Panc1 (cell line): ENCODE measurements at regions not wholly inside any gene's neighbourhood (a gene's known extent, or its start where the extent isn't known, plus 50 kb on each side); places are given as distances from the start of the nearest gene placed in this dataset.

Source experiments
- ATAC-seq: fragments of 200-7000 bp; cut with Tn5 transposase; 2 replicates; pipeline ENCODE4 v1.9.1; 2020; ENCODE audit warnings: mild to moderate bottlenecking, moderate library complexity
- BruUV-seq: library from RNA; stranded (reverse); fragments of 400-500 nt; replicated peaks from 2 replicates; lab custom pipeline; 2021; lab: Mats Ljungman, UMichigan
- CTCF ChIA-PET: fragments of 300-600 bp; sonication (Branson Sonifier 250); formaldehyde crosslinking; loops from one replicate; lab custom pipeline; 2022; ENCODE audit warnings: antibody characterized with exemption; lab: Charles Lee
- POLR2A ChIA-PET: fragments of 300-600 bp; sonication (Branson Sonifier 250); formaldehyde crosslinking; loops from one replicate; lab custom pipeline; 2022; ENCODE audit warnings: antibody characterized with exemption; lab: Charles Lee
- DNase-seq: peaks from one replicate; pipeline ENCODE4 v3.0.0-alpha.2; 2010; ENCODE audit warnings: low read depth, low spot score
- H3K27ac ChIP-seq: 2 replicates; pipeline ENCODE4 v1.5.1; 2011; ENCODE audit warnings: mild to moderate bottlenecking, low read length, inconsistent platforms
- H3K27me3 ChIP-seq: fragments of 200-500 bp; sonication (Bioruptor generic); 2 replicates; pipeline ENCODE4 v1.6.0; 2014; ENCODE audit warnings: low read length, inconsistent platforms; ENCODE audit not compliant: control insufficient read depth, insufficient read depth
- H3K36me3 ChIP-seq: fragments of 200-500 bp; sonication (Bioruptor generic); 2 replicates; pipeline ENCODE4 v1.5.1; 2014; ENCODE audit warnings: inconsistent platforms, mild to moderate bottlenecking, low read length, moderate library complexity; ENCODE audit not compliant: control insufficient read depth, insufficient read depth
- H3K4me1 ChIP-seq: 2 replicates; pipeline ENCODE4 v1.5.1; 2011; ENCODE audit warnings: inconsistent platforms, mild to moderate bottlenecking, low read length, moderate library complexity; ENCODE audit not compliant: control insufficient read depth, insufficient read depth
- H3K4me3 ChIP-seq, 2 experiments: 2 replicates each; pipeline ENCODE4 v1.5.1; 2011 to 2012; ENCODE audit warnings: low read depth in 2 of 2, low read length in 2 of 2, mild to moderate bottlenecking in 2 of 2, inconsistent platforms in 1 of 2, moderate library complexity in 1 of 2
- H3K9me3 ChIP-seq: fragments of 200-500 bp; sonication (Bioruptor generic); 2 replicates; pipeline ENCODE4 v1.5.1; 2014; ENCODE audit warnings: low read depth, mild to moderate bottlenecking, inconsistent platforms, low read length, moderate library complexity; ENCODE audit not compliant: control insufficient read depth, insufficient read depth
- CTCF ChIP-seq: fragments of 450-650 bp; IDR thresholded peaks from 2 replicates; pipeline ENCODE4 v1.5.1; 2017; ENCODE audit warnings: mild to moderate bottlenecking
- POLR2AphosphoS5 ChIP-seq: IDR thresholded peaks from 2 replicates; pipeline ENCODE4 v1.6.1; 2012; ENCODE audit warnings: mild to moderate bottlenecking, low read depth, low read length, moderate library complexity
- REST ChIP-seq, 2 experiments: IDR thresholded peaks; 2 replicates each; pipeline ENCODE4 v1.6.1; 2011 to 2012; ENCODE audit warnings: low read depth in 2 of 2, control low read depth in 1 of 2, low read length in 1 of 2, mild to moderate bottlenecking in 1 of 2, moderate library complexity in 1 of 2; ENCODE audit not compliant: insufficient read depth in 1 of 2
- SIN3A ChIP-seq: IDR thresholded peaks from 2 replicates; pipeline ENCODE4 v1.6.1; 2012; ENCODE audit warnings: low read depth, mild to moderate bottlenecking, low read length, moderate library complexity, borderline replicate concordance; ENCODE audit not compliant: insufficient read depth
- TCF7L2 ChIP-seq: IDR thresholded peaks from 2 replicates; pipeline ENCODE4 v1.6.1; 2011; ENCODE audit warnings: mild to moderate bottlenecking, low read depth, low read length, inconsistent platforms
- in situ Hi-C: cut with HindIII; loops from 2 replicates; pipeline ENCODE4 v1.10.0; 2016; ENCODE audit warnings: low sequenced_read_pairs, low pct_unique_long_range_greater_than_20kb
- intact Hi-C: fragments of 100-400 bp; cut with micrococcal nuclease; formaldehyde crosslinking; loops from one replicate; pipeline ENCODE4 v1.10.0; 2022; ENCODE audit not compliant: unreplicated experiment

- H3K27ac ChIP-seq: no peak overlapping the region
- CTCF ChIA-PET: no interaction called here
- H3K36me3 ChIP-seq: no peaks in the 10 kb centered on the region
- no peaks in the 10 kb centered on the region; the same call in 1 of the 2 replicates for H3K4me1 ChIP-seq
- no peaks in the 10 kb centered on the region for H3K27me3 ChIP-seq
- in situ Hi-C loops (no loop called here), intact Hi-C loops (no loop called here)
- peaks cover 7% of the 10 kb centered on the region; the same call in 1 of the 2 replicates for H3K9me3 ChIP-seq
- no peak overlapping the region for H3K4me3 ChIP-seq
- no TSS peak for BruUV-seq
- DNase-seq: no peak
- TF ChIP-seq SIN3A: no peak
- no peak for TF ChIP-seq TCF7L2
- TF ChIP-seq POLR2AphosphoS5: no peak
- no peak for TF ChIP-seq CTCF
- TF ChIP-seq REST (IDR thresholded peaks at IDR 0.05; ENCODE audit: insufficient read depth in 1 of 2, low read depth in 2 of 2, low read length in 1 of 2): no peak
- no peak for ATAC-seq
- POLR2A ChIA-PET: no interaction called here
Observed at GRCh38 chr6:90428514-90428913, 131.9 kb upstream of the BACH2 start.

GRCh38 chr6:90425161-90425641 lies 128.6 kb upstream of the BACH2 start:
- Histone ChIP-seq H3K4me3 (no peak overlapping the region), H3K9me3 (peaks cover 7% of the 10 kb centered on the region; the same call in 1 of the 2 replicates), H3K36me3 (no peaks in the 10 kb centered on the region), H3K4me1 (no peaks in the 10 kb centered on the region; the same call in 1 of the 2 replicates), H3K27ac (no peak overlapping the region), H3K27me3 (no peaks in the 10 kb centered on the region)
- in situ Hi-C loops: no loop called here
- ChIA-PET POLR2A (no interaction called here), CTCF (interaction anchor here (0.6 kb wide), 1 partner anchor 39 kb away, joined by 4 read pairs; no protein-coding TSS in a partner anchor)
- TF ChIP-seq CTCF: no peak
- TF ChIP-seq SIN3A: no peak
- no peak for TF ChIP-seq POLR2AphosphoS5
- BruUV-seq: no TSS peak
- intact Hi-C loops: no loop called here
- DNase-seq (no peak), ATAC-seq (no peak)
